ENCODE measurements at regions not wholly inside any gene's neighbourhood (a gene's known extent, or its start where the extent isn't known, plus 50 kb on each side); places are given as distances from the start of the nearest gene placed in this dataset.

- TF ChIP-seq, protein P1, sequence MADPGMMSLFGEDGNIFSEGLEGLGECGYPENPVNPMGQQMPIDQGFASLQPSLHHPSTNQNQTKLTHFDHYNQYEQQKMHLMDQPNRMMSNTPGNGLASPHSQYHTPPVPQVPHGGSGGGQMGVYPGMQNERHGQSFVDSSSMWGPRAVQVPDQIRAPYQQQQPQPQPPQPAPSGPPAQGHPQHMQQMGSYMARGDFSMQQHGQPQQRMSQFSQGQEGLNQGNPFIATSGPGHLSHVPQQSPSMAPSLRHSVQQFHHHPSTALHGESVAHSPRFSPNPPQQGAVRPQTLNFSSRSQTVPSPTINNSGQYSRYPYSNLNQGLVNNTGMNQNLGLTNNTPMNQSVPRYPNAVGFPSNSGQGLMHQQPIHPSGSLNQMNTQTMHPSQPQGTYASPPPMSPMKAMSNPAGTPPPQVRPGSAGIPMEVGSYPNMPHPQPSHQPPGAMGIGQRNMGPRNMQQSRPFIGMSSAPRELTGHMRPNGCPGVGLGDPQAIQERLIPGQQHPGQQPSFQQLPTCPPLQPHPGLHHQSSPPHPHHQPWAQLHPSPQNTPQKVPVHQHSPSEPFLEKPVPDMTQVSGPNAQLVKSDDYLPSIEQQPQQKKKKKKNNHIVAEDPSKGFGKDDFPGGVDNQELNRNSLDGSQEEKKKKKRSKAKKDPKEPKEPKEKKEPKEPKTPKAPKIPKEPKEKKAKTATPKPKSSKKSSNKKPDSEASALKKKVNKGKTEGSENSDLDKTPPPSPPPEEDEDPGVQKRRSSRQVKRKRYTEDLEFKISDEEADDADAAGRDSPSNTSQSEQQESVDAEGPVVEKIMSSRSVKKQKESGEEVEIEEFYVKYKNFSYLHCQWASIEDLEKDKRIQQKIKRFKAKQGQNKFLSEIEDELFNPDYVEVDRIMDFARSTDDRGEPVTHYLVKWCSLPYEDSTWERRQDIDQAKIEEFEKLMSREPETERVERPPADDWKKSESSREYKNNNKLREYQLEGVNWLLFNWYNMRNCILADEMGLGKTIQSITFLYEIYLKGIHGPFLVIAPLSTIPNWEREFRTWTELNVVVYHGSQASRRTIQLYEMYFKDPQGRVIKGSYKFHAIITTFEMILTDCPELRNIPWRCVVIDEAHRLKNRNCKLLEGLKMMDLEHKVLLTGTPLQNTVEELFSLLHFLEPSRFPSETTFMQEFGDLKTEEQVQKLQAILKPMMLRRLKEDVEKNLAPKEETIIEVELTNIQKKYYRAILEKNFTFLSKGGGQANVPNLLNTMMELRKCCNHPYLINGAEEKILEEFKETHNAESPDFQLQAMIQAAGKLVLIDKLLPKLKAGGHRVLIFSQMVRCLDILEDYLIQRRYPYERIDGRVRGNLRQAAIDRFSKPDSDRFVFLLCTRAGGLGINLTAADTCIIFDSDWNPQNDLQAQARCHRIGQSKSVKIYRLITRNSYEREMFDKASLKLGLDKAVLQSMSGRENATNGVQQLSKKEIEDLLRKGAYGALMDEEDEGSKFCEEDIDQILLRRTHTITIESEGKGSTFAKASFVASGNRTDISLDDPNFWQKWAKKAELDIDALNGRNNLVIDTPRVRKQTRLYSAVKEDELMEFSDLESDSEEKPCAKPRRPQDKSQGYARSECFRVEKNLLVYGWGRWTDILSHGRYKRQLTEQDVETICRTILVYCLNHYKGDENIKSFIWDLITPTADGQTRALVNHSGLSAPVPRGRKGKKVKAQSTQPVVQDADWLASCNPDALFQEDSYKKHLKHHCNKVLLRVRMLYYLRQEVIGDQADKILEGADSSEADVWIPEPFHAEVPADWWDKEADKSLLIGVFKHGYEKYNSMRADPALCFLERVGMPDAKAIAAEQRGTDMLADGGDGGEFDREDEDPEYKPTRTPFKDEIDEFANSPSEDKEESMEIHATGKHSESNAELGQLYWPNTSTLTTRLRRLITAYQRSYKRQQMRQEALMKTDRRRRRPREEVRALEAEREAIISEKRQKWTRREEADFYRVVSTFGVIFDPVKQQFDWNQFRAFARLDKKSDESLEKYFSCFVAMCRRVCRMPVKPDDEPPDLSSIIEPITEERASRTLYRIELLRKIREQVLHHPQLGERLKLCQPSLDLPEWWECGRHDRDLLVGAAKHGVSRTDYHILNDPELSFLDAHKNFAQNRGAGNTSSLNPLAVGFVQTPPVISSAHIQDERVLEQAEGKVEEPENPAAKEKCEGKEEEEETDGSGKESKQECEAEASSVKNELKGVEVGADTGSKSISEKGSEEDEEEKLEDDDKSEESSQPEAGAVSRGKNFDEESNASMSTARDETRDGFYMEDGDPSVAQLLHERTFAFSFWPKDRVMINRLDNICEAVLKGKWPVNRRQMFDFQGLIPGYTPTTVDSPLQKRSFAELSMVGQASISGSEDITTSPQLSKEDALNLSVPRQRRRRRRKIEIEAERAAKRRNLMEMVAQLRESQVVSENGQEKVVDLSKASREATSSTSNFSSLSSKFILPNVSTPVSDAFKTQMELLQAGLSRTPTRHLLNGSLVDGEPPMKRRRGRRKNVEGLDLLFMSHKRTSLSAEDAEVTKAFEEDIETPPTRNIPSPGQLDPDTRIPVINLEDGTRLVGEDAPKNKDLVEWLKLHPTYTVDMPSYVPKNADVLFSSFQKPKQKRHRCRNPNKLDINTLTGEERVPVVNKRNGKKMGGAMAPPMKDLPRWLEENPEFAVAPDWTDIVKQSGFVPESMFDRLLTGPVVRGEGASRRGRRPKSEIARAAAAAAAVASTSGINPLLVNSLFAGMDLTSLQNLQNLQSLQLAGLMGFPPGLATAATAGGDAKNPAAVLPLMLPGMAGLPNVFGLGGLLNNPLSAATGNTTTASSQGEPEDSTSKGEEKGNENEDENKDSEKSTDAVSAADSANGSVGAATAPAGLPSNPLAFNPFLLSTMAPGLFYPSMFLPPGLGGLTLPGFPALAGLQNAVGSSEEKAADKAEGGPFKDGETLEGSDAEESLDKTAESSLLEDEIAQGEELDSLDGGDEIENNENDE (IDR thresholded peaks at IDR 0.05; ENCODE audit: insufficient replicate concordance, low read length) = no peak
- TF ChIP-seq ZNF274 (IDR thresholded peaks at IDR 0.05; ENCODE audit: borderline replicate concordance, extremely low read depth, low read length) (no peak), POLR2A (IDR thresholded peaks at IDR 0.05; ENCODE audit: control extremely low read depth in 1 of 2, low read depth in 2 of 2, low read length in 2 of 2) (no peak), YY1 (IDR thresholded peaks at IDR 0.05; ENCODE audit: low read depth, low read length) (no peak), BACH1 (IDR thresholded peaks at IDR 0.05; ENCODE audit: low read length) (no peak), TAF7 (optimal IDR thresholded peaks at IDR 0.05; ENCODE audit: borderline replicate concordance, low read depth, low read length) (no peak), SP2 (IDR thresholded peaks at IDR 0.05; ENCODE audit: low read length) (no peak), EZH2 (IDR thresholded peaks at IDR 0.05; ENCODE audit: low read depth, low read length, severe bottlenecking) (no peak), POLR2AphosphoS5 (IDR thresholded peaks at IDR 0.05; ENCODE audit: low read depth, low read length) (no peak), CTBP2 (IDR thresholded peaks at IDR 0.05; ENCODE audit: borderline replicate concordance, insufficient read depth, insufficient read length, low read length) (no peak), RFX5 (IDR thresholded peaks at IDR 0.05; ENCODE audit: borderline replicate concordance, low read depth, low read length) (no peak), ATF3 (IDR thresholded peaks at IDR 0.05; ENCODE audit: insufficient read depth, low read depth, low read length) (no peak)
Measured at GRCh38 chr11:109140426-109140825, 281.6 kb upstream of the C11orf87 start (continued).
